Activated T-cell treated with anti-CD3 and anti-CD28 coated beads, Interleukin-2, amount 50 U/mL, for 72 hours (primary cell): ENCODE measurements at regions not wholly inside any gene's neighbourhood (a gene's known extent, or its start where the extent isn't known, plus 50 kb on each side); places are given as distances from the start of the nearest gene placed in this dataset.
"Not testable (repeated sequence)": the region's sequence is repeated elsewhere in the genome, so short reads cannot be mapped to it uniquely, and the experiment has no call there.

Experiments used
- ATAC-seq, 2 donors: fragments of 150-1000 bp; cut with Tn5 transposase; replicated peaks in 1 of 2; 2 replicates each; pipeline ENCODE4 v1.10.0; 2021; ENCODE audit warnings: moderate library complexity in 2 of 2, mild to moderate bottlenecking in 1 of 2
- DNase-seq, 2 donors: peaks; one replicate each; pipeline ENCODE4 v3.0.0; 2021 to 2022; ENCODE audit warnings: mixed read lengths in 1 of 2
- H3K27ac Mint-ChIP-seq: one replicate; pipeline ENCODE4 v1.8.0; 2022; ENCODE audit warnings: mild to moderate bottlenecking, moderate library complexity, mixed read lengths
- H3K27me3 Mint-ChIP-seq: one replicate; pipeline ENCODE4 v1.8.0; 2022; ENCODE audit warnings: low read depth, mixed read lengths
- H3K36me3 Mint-ChIP-seq, 2 donors: one replicate each; pipeline ENCODE4 v1.8.0; 2022; ENCODE audit warnings: mixed read lengths in 2 of 2, mild to moderate bottlenecking in 1 of 2; ENCODE audit not compliant: insufficient read depth in 2 of 2
- H3K4me1 Mint-ChIP-seq: one replicate; pipeline ENCODE4 v1.8.0; 2022; ENCODE audit warnings: low read depth, mixed read lengths
- H3K4me3 Mint-ChIP-seq, 2 donors: one replicate each; pipeline ENCODE4 v1.8.0; 2022; ENCODE audit warnings: mild to moderate bottlenecking in 2 of 2, mixed read lengths in 2 of 2, moderate library complexity in 2 of 2
- H3K9me3 Mint-ChIP-seq, 2 donors: one replicate each; pipeline ENCODE4 v1.8.0; 2022; ENCODE audit warnings: mixed read lengths in 2 of 2

DNA sequence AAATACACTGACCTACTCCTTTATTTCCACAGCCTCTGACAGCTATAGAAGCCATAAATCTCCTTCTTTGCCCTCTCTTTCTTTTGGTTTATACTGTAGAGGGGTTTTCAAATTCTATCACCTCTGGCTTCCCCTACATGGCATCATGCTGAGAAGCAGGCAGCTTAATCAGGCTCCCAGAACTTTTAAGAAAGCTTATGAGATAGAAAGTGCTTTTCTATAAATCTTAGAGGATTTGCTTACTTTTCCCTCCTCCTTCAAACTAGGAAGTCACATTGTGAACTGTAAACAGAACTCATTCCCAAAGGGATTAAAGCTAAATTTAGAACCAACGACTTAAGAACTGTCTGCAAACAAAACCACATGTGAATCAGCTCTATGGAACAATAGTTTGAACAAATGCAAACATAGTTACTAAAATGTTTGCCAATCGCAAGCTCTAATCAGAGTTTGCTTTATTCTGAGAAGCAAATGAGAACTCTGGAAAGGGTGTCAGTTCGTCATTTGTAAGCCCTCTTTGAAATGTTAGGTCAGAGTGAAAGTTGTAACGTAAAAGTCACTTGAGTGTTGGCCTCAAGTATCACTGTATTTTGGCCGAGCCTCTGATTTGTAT lies 344.1 kb downstream of the RFC3 start:
- Mint-ChIP-seq H3K27ac (no peak overlapping the region), H3K27me3 (peaks cover 33% of the 10 kb centered on the region), H3K9me3 (peaks cover 2 to 3% of the 10 kb centered on the region in 2 donors), H3K4me1 (peaks cover 5% of the 10 kb centered on the region), H3K36me3 (peaks cover 2 to 3% of the 10 kb centered on the region in 2 donors), H3K4me3 (no peak overlapping the region)
- DNase-seq = no peak
- ATAC-seq = no peak

DNA sequence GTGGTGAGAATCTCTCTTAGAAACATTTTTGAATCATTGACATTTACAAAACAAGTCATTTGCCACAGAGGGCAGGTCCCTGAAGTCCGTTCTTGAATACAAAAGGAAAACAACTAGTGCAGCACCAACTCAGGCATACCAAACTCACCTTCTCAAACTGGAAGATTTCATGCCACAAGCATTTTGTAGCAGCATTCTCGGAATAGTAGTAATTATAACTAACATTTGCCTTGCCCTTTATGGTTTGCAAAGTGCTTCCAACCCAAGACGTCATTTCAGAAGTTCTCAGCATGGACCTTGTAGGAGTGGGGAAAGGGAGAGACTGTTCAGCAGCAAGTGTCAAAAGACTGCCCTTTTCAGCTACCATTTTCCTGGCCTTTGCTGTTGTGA lies 344.6 kb downstream of the RFC3 start:
- ATAC-seq (no peak), DNase-seq (no peak)
- H3K4me3 Mint-ChIP-seq = no peak overlapping the region
- peaks cover 28% of the 10 kb centered on the region for H3K27me3 Mint-ChIP-seq
- peaks cover 2 to 3% of the 10 kb centered on the region in 2 donors for H3K9me3 Mint-ChIP-seq
- no peak overlapping the region for H3K27ac Mint-ChIP-seq
- peaks cover 0 to 3% of the 10 kb centered on the region in 2 donors for H3K36me3 Mint-ChIP-seq
- no peaks in the 10 kb centered on the region for H3K4me1 Mint-ChIP-seq

DNA sequence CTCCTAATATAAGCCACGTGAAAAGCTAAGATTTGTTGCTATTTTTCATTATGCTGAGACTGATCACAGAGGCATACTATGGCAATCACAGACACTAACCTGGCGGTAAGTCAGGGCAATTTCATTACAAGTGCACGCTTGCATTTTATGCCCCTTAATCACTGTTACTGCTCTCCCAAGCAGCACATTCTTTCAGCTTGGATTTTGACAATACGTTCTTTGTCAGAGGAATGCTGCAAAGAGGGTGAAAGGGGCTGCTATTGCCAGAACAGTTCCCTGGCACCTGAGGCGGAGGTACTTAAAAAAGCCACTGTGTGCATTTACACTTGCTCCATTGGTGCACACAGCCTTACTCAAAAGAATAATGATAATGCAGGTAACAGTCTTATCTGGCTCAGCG lies 346.6 kb downstream of the RFC3 start:
- H3K4me1 Mint-ChIP-seq = no peaks in the 10 kb centered on the region
- H3K27me3 Mint-ChIP-seq = peaks cover 8% of the 10 kb centered on the region
- no peak overlapping the region for H3K27ac Mint-ChIP-seq
- no peak for ATAC-seq
- no peak for DNase-seq
- peaks cover 0 to 2% of the 10 kb centered on the region in 2 donors for H3K9me3 Mint-ChIP-seq
- no peak overlapping the region for H3K4me3 Mint-ChIP-seq
- peaks cover 0 to 1% of the 10 kb centered on the region in 2 donors for H3K36me3 Mint-ChIP-seq

DNA sequence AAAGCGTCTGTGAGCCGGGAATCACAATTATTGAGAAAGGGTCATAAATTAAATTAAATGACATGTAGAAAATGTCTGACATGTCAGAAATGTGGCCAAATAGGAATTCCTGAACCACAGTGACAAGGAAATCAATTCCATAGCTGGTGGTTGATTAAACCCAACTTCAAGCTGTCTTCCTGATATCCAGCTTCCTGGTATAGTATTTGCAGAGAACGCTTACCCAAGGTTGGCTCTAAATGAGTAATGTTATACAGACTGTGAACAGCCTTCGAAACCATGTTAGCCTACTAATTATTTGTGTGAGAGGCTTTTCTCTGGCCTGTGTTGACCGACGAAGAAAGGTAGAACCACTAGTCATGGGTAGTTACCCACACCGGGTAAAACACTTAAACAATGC lies 347.2 kb downstream of the RFC3 start:
- Mint-ChIP-seq H3K4me3 (no peak overlapping the region), H3K27ac (no peak overlapping the region), H3K27me3 (peaks cover 5% of the 10 kb centered on the region), H3K36me3 (no peaks in the 10 kb centered on the region), H3K4me1 (no peaks in the 10 kb centered on the region), H3K9me3 (peaks cover 0 to 2% of the 10 kb centered on the region in 2 donors)
- no peak for ATAC-seq
- no peak for DNase-seq

DNA sequence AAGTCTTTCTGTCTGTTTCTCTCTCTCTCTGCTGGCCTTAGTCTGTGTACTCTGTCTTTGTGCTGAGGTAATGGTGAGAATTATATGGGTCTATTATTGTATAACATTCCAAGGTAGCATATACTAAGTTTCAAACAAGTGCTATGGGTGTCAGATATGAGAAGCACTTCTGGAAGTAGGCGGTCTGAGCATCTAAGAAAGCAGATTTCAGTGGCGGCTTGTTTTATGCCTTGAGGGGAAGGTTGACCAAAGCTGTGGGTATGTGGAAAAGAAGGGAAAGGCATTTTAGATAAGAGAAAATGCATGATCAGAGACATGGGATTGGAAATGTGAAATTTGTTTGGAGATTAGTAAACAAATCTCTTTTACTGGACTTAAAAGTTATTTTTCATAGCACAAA lies 348.5 kb downstream of the RFC3 start:
- peaks cover 0 to 2% of the 10 kb centered on the region in 2 donors for H3K9me3 Mint-ChIP-seq
- no peak overlapping the region for H3K4me3 Mint-ChIP-seq
- H3K27ac Mint-ChIP-seq = no peak overlapping the region
- no peaks in the 10 kb centered on the region for H3K4me1 Mint-ChIP-seq
- DNase-seq = no peak
- peaks cover 5% of the 10 kb centered on the region for H3K27me3 Mint-ChIP-seq
- H3K36me3 Mint-ChIP-seq = no peaks in the 10 kb centered on the region
- ATAC-seq = no peak

DNA sequence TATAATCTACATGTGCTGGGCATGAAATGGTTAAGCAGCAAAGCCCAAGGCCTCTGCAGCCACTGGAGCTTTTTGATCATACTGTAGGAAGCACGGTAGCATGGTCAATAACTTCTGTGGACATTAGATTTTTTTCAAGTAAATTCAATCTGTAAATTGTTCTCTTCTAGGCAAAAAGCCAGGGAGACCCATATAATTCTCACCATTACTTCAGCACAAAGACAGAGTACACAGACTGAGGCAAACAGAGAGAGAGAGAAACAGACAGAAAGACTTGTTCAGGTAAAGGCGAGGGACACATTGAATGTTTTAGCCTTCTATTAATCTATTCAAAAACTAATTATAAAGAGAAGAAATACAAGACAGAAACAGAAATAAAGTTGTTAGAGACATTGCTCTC lies 349.4 kb downstream of the RFC3 start:
- Mint-ChIP-seq H3K36me3 (no peaks in the 10 kb centered on the region), H3K27ac (no peak overlapping the region), H3K27me3 (peaks cover 9% of the 10 kb centered on the region), H3K9me3 (peaks cover 2 to 6% of the 10 kb centered on the region in 2 donors), H3K4me1 (no peaks in the 10 kb centered on the region), H3K4me3 (no peak overlapping the region)
- DNase-seq (no peak), ATAC-seq (no peak)

DNA sequence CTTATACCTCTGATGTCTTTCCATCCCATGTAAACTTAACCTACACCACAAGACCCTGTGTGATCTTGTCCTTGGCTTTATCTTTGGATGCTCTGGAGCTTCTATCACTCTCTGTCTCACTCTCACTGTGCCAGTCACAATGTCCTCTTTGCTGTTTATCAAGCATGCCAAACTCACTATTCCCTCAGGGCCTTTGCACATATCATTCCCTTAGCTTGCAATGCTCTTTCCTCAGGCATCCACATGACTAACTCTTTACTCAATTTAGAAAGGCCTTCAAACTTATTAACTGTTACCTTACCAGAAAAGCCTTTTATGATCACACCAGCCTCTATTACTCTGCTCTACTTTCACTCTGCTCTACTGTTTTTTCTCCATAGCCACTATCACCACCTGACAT lies 354.1 kb downstream of the RFC3 start:
- Mint-ChIP-seq H3K4me1 (no peaks in the 10 kb centered on the region), H3K27ac (no peak overlapping the region), H3K36me3 (no peaks in the 10 kb centered on the region), H3K27me3 (peaks cover 6% of the 10 kb centered on the region), H3K9me3 (peaks cover 1 to 6% of the 10 kb centered on the region in 2 donors), H3K4me3 (no peak overlapping the region)
- DNase-seq (no peak), ATAC-seq (no peak)

DNA sequence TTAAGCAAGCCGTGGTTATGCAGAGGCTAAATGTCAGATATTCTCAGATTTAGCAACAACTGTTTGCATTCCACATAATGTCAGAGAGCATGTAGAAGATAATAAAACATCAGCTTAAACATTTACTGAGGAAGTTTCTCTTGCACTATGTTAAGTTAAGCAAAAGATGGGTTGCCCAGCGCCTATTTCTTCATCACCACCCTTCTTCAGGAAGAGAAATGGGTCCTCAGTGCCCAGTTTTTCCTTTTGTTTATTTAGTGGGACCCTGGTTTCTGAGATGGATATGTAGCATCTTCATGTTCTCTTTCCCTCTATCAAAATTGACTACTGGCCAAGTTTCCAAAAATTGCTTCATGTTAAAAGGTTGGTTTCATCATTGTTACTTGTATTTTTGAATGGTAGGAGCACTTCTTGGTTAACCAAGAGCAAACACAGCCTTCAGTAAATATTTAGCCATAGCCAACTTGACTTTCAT lies 356.8 kb downstream of the RFC3 start:
- Mint-ChIP-seq H3K9me3 (peaks cover 3 to 6% of the 10 kb centered on the region in 2 donors), H3K4me3 (no peak overlapping the region), H3K4me1 (no peaks in the 10 kb centered on the region), H3K27me3 (peaks cover 6% of the 10 kb centered on the region), H3K36me3 (no peaks in the 10 kb centered on the region), H3K27ac (no peak overlapping the region)
- DNase-seq (no peak), ATAC-seq (no peak)

DNA sequence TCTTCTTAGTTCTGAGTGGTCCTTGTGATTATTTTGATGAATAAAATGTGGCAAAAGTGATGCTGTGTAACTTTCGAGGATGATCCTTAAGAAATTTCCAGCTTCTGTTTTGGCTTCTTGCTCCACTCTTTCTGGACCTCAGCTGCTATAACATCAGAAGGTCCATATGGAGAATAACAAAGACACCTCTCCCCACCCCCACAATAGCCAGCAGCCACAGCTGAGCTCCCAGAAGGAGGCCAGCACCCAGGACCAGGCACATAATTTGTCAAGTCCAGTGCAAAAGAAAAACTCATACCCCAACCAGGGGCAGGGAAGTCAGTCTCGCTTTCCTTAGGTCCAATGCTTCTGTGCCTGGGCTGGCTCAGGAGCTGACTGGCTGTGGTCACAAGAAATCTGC lies 357.6 kb downstream of the RFC3 start:
- Mint-ChIP-seq H3K36me3 (no peaks in the 10 kb centered on the region), H3K9me3 (peaks cover 3 to 6% of the 10 kb centered on the region in 2 donors)

DNA sequence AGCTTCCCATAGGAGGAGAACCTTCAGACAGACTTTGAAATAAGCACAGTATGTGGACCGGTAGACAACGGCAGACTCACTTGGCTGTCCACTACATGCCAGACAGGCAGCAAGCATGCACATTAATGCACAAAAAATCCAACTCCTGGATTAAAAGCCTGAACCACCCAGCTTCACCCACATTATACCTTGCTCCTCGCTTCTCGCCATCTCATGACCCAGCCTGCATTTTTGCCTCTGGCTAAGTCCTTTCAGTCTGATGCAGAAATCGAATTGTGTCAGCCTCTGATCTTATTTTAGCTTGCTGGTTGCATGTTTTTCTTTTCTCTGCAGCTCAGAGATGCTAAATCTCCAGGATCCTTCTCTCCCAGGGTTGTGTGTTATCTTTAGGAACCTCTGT lies 358.7 kb downstream of the RFC3 start:
- no peak for ATAC-seq
- Mint-ChIP-seq H3K4me3 (no peak overlapping the region), H3K27me3 (peaks cover 4% of the 10 kb centered on the region), H3K36me3 (no peaks in the 10 kb centered on the region), H3K4me1 (no peaks in the 10 kb centered on the region), H3K27ac (no peak overlapping the region), H3K9me3 (peaks cover 3 to 6% of the 10 kb centered on the region in 2 donors)
- no peak for DNase-seq

More for the DNA sequence above, 357.6 kb downstream of the RFC3 start:
- H3K4me3 Mint-ChIP-seq = no peak overlapping the region
- H3K4me1 Mint-ChIP-seq = no peaks in the 10 kb centered on the region
- ATAC-seq = no peak
- no peak for DNase-seq
- H3K27ac Mint-ChIP-seq = no peak overlapping the region
- peaks cover 6% of the 10 kb centered on the region for H3K27me3 Mint-ChIP-seq

DNA sequence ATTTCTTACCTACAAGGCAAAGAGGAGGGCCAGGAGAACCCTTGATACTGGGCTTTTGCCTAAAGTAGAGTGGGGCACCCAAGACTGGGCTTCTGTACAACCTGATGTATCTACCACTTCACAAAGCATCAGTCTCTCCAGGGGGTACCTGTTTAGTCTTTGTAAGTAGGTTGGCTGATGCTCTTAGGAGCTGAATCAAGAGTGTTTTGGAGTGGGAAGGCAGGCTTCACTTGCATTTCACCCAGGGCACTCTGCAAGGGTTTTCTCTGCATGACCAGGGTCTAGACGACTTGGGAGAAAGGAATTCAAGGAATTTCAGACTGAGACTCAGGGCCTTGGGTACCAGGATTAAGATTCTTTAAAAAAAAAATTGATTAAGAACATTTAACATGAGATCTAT lies 361.5 kb downstream of the RFC3 start:
- Mint-ChIP-seq H3K4me1 (no peaks in the 10 kb centered on the region), H3K4me3 (no peak overlapping the region), H3K36me3 (no peaks in the 10 kb centered on the region), H3K9me3 (peaks cover 2 to 3% of the 10 kb centered on the region in 2 donors), H3K27me3 (no peaks in the 10 kb centered on the region), H3K27ac (no peak overlapping the region)
- ATAC-seq = no peak
- DNase-seq = no peak

DNA sequence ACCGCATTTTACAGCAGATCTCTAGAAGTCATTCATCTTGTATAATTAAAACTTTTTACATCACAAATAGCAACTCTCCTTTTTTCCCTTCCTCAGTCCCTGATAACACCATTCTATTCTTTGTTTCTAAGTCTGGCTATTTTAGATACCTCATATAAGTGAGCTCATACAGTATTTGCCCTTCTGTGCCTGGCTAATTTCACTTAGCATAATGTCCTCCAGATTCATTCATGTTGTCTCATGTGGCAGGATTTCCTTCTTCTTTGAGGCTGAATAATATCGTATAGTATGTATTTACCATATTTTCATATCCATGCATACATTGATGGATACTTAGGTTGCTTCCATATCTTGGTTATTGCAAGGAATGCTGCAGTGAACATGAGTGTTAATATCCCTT lies 362.0 kb downstream of the RFC3 start:
- H3K4me3 Mint-ChIP-seq = no peak overlapping the region
- H3K27me3 Mint-ChIP-seq = no peaks in the 10 kb centered on the region
- DNase-seq (no peak), ATAC-seq (no peak)
- no peak overlapping the region for H3K27ac Mint-ChIP-seq
- no peaks in the 10 kb centered on the region for H3K36me3 Mint-ChIP-seq
- H3K4me1 Mint-ChIP-seq = no peaks in the 10 kb centered on the region
- H3K9me3 Mint-ChIP-seq = peaks cover 2 to 4% of the 10 kb centered on the region in 2 donors

DNA sequence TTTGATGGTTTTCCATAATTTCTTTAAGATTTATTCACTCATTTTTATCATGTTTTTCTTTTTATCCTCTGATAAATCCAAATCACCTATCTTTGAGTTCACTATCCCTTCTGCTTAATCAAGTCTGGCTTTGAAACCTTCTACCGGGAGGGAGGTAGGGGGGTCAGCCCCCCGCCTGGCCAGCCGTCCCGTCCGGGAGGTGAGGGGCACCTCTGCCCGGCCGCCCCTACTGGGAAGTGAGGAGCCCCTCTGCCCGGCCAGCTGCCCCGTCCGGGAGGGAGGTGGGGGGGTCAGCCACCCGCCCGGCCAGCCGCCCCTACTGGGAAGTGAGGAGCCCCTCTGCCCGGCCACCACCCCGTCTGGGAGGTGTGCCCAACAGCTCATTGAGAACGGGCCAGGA lies 363.3 kb downstream of the RFC3 start:
- H3K27ac Mint-ChIP-seq, H3K4me1 Mint-ChIP-seq, ATAC-seq, DNase-seq, H3K36me3 Mint-ChIP-seq, H3K4me3 Mint-ChIP-seq, H3K27me3 Mint-ChIP-seq: not testable (repeated sequence)
- peaks cover 2 to 10% of the 10 kb centered on the region in 2 donors for H3K9me3 Mint-ChIP-seq

DNA sequence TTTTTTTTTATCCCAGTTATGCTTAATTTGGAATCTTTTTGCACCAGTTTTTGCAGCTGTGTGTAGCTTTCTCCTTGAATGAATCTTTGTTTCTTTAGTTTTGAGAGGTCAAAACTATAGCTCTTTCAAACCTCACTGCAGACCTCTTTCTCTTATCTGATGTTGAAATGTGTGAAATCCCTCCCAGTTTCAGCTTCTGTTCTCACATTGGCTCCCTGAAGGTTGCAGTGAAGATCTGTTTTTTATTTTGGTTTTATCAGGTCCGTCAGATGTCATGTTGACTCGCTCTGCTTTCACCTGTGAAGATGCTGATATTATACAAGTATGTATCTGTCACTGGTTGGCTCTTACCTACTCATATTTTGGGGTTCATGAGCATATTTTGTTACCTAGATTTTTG lies 372.0 kb downstream of the RFC3 start:
- peaks cover 0 to 2% of the 10 kb centered on the region in 2 donors for H3K36me3 Mint-ChIP-seq
- H3K4me1 Mint-ChIP-seq = no peaks in the 10 kb centered on the region

More for the DNA sequence above, 372.0 kb downstream of the RFC3 start:
- Mint-ChIP-seq H3K27me3 (no peaks in the 10 kb centered on the region), H3K27ac (no peak overlapping the region), H3K4me3 (no peak overlapping the region), H3K9me3 (peaks cover 2 to 12% of the 10 kb centered on the region in 2 donors)
- DNase-seq (no peak), ATAC-seq (no peak)
